CD1c-positive myeloid dendritic cell (primary cell): ENCODE measurements at regions not wholly inside any gene's neighbourhood (a gene's known extent, or its start where the extent isn't known, plus 50 kb on each side); places are given as distances from the start of the nearest gene placed in this dataset.

ENCODE experiments used
- DNase-seq: peaks from one replicate; pipeline ENCODE4 v3.0.0-alpha.2; 2016; ENCODE audit errors: extremely low spot score

- DNase-seq = no peak
Measured at GRCh38 chr4:130178106-130178505, 1082.2 kb downstream of the C4orf33 start.

GRCh38 chr4:130183096-130183495 is 1087.1 kb downstream of the C4orf33 start:
- no peak for DNase-seq

GRCh38 chr4:130183766-130184165 is 1087.8 kb downstream of the C4orf33 start:
- no peak for DNase-seq

GRCh38 chr4:130185123-130185522 is 1089.2 kb downstream of the C4orf33 start:
- no peak for DNase-seq

GRCh38 chr4:130186931-130187330 is 1091.0 kb downstream of the C4orf33 start:
- no peak for DNase-seq

- DNase-seq = no peak
Measured at GRCh38 chr4:130187587-130187986, 1091.6 kb downstream of the C4orf33 start.

- DNase-seq = no peak
Measured at GRCh38 chr4:130192787-130193186, 1096.8 kb downstream of the C4orf33 start.

- DNase-seq = no peak
Measured at GRCh38 chr4:130197946-130198345, 1102.0 kb downstream of the C4orf33 start.

- no peak for DNase-seq
Measured at GRCh38 chr4:130203571-130203970, 1107.6 kb downstream of the C4orf33 start.

GRCh38 chr4:130210864-130211263 is 1114.9 kb downstream of the C4orf33 start:
- DNase-seq = no peak

GRCh38 chr4:130214268-130214667 is 1118.3 kb downstream of the C4orf33 start:
- no peak for DNase-seq

- DNase-seq = no peak
Measured at GRCh38 chr4:130233377-130234047, 1137.6 kb downstream of the C4orf33 start.

GRCh38 chr4:130238121-130238520 is 1142.2 kb downstream of the C4orf33 start:
- DNase-seq = no peak

- no peak for DNase-seq
Measured at GRCh38 chr4:130249002-130249401, 1153.0 kb downstream of the C4orf33 start.

- DNase-seq = no peak
Measured at GRCh38 chr4:130257271-130257670, 1161.3 kb downstream of the C4orf33 start.

GRCh38 chr4:130266814-130267213 is 1170.9 kb downstream of the C4orf33 start:
- no peak for DNase-seq

GRCh38 chr4:130288576-130288975 is 1192.6 kb downstream of the C4orf33 start:
- DNase-seq = no peak

- no peak for DNase-seq
Measured at GRCh38 chr4:130293692-130294091, 1197.7 kb downstream of the C4orf33 start.

- no peak for DNase-seq
Measured at GRCh38 chr4:130296448-130296847, 1200.5 kb downstream of the C4orf33 start.

- DNase-seq = no peak
Measured at GRCh38 chr4:130306566-130306965, 1210.6 kb downstream of the C4orf33 start.

- no peak for DNase-seq
Measured at GRCh38 chr4:130309221-130309620, 1213.3 kb downstream of the C4orf33 start.

GRCh38 chr4:130322439-130322838 is 1226.5 kb downstream of the C4orf33 start:
- no peak for DNase-seq

GRCh38 chr4:130329036-130329435 is 1233.1 kb downstream of the C4orf33 start:
- DNase-seq = no peak

- DNase-seq = no peak
Measured at GRCh38 chr4:130333241-130333759, 1237.3 kb downstream of the C4orf33 start.
